ENCODE measurements at regions not wholly inside any gene's neighbourhood (a gene's known extent, or its start where the extent isn't known, plus 50 kb on each side); places are given as distances from the start of the nearest gene placed in this dataset.
"Not testable (repeated sequence)": the region's sequence is repeated elsewhere in the genome, so short reads cannot be mapped to it uniquely, and the experiment has no call there.

DNA sequence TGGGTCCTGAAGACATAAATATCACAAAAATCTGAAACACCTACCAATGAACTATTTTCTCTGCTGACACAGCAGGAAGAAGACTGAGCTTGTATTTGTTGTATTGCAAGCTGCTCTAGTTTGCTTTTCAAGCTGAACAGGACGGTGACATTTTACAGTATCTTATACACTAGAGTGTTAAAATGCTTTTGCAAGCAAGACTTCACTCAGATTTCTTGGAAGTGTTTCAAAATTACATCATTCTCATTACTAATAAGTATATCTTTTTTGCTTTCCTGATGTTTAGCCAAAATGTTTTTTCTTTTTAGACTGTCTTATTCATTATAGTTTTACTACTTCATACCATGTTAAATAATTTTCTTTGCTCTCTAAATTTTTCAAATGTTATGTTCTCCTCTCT is 427.1 kb upstream of the CXADR start:
- intact Hi-C loops (cut with micrococcal nuclease), result no loop called here

DNA sequence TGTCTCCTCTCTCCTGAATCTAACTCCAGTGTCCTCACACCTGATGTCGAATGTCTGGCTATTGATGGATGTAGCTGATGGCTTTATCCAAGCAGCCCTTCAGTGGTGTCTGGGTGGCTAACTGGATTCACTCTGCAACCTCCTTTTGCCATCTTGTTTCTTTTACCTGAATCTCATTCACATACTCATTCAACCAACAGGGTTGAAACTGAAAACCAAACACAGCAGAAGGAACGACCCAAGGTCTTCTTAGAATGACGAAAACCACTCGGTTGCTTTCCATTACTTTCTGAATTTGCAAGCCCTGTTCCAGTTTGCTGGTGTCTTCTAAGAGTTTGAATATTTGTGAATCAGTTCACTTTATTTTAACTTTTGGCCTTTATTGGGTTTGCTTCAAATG is 424.3 kb upstream of the CXADR start:
- intact Hi-C loops (cut with micrococcal nuclease), result no loop called here

DNA sequence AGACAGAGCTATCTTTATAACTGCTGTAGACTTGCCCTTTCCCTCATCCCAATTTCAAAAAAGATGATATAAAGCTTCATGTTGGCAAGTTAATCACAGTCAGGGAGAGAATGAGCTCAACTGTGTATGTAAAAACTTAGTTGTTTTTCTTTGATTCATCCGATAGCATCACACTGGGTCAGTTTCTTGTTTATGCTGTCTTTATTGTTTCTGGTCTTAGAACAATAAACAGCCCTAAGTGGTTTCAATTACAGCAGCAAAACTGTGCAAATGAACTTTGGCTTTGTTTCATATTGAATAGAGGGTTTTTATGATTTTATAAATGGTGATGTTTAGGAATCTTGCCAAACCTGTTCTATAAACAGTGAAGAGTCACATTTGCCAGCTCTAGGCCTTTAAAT is 423.8 kb upstream of the CXADR start:
- intact Hi-C loops (cut with micrococcal nuclease), result no loop called here

DNA sequence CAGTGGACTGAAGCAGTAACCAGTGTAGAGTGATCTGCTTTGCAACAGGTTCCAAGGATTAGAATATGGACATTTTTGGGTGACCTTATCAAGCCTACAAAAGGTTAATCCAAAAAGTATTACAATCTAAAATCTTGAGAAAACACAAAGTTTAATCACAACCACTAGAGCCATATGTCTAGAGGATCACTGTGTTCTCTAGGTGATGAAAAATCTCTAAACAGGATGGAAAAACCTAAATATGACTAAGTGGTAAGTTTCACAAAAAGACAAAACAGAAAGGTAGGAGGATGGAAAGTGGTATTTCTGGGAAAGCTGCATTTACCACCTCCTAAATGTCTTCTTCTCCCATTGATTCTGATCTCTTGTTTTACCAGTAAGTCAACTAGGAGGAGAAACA is 411.1 kb upstream of the CXADR start:
- intact Hi-C loops (cut with micrococcal nuclease), result no loop called here

DNA sequence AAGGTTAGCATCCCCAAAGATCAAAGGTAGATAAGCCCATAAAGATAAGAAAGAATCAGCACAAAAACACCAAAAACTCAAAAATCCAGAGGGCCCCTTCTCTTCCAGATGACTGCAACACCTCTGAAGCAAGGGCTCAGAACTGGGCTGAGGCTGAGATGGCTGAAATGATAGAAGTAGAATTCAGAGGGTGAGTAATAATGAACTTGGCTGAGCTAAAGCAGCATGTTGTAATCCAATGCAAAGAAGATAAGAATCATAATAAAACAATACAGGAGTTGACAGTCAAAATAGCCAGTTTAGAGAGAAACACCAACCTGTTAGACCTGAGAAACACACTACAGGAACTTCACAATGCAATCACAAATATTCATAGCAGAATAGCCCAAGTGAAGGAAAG is 406.9 kb upstream of the CXADR start:
- intact Hi-C loops (cut with micrococcal nuclease), result no loop called here

DNA sequence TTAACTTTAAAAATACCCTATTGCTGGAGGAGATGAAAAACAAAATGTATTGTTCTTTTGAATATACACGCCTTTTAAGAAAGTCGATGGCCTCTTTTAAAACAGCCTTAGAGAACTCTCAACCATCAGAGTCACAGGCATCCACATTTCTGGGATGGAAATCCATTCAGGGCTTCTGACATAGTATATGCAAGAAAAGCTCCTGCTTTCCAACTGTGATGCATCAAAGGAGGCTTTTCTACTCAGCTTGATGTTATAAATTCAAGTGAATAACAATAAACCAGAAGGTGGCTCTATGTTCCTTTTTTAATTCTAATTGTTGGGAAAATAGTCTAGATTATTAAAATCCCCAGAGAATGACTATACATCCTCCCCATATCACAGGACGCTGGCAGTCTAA is 398.8 kb upstream of the CXADR start:
- intact Hi-C loops (cut with micrococcal nuclease), result no loop called here

DNA sequence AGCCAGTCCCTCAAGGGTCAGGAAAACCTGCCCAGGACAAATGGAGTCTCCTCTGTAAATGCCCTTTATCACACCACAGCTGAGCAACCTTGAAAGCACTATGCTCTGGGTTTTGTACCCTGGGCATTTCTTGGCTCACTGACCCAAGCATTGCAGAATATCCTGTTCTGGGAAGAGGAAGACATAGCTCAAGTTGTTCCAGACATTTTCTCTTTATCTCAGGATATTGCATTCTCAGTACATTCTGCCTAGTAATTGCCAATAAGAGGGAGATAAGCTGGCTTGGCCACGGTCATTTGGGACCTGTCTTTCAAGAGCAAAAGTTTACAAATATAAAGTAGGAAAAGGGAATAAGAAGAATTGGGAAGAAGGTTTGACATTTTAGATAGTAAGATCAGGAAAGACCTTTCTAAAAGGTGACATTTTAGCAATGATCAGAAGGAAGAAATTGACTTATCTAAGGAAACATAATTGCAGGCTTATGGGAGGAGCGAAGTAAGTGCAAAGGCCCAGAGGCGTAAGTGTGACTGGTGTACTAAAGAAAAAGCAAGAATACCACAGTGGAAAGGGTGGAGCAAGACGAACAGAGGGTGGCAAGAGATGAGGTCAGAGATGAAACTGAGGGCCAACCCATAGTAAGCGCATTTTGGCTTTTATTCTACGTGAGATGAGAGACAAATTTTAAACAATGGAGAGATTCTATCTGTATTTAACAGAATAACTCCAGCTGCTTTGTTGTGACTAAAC is 394.0 kb upstream of the CXADR start:
- intact Hi-C loops (cut with micrococcal nuclease), result no loop called here

DNA sequence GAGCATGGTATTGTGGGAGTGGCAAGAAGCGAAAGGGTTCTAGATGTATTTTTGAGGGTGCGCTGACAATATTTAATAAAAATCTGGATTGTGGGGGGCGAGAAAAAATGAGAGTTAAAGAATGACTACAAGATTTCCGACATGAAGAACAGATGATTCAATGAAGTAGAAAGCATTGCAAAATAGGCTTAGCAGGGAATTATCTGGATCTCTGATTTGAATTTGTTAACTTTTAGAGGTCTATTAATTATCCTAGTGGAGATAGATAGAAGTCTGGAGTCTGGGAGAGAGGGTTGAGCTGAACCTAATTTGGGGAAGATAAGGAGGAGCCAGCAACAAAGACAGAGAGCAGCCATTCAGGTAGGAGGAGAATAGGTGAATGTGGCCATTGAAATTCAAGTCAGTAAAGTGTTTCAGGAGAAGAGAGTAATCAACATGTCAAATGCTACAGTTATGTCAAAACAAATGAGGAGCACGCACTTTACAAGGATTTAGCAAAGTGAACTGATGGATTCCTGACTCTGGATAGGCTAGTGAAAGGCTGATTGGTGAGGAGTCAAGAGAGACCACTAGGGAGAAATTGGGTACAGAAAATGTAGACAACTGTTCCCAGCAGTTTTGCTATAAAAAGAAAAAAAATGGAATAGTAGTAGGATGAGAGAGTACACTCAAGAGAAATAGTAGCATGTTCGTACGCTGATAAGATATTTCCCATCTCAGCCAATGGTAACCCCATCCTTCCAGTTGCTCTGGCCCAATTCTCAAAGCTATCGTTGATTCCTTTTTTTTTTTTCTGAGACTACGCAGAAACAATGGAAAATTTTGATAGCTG is 393.2 kb upstream of the CXADR start:
- intact Hi-C loops (cut with micrococcal nuclease), result no loop called here

DNA sequence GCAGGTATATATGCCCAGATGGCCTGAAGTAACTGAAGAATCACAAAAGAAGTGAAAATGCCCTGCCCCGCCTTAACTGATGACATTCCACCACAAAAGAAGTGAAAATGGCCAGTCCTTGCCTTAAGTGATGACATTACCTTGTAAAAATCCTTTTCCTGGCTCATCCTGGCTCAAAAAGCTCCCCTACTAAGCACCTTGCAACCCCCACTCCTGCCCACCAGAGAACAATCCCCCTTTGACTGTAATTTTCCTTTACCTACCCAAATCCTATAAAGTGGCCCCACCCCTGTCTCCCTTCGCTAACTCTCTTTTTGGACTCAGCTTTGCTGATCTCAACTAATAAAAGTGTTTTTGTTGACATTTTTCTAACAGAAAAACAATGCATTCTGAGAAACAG is 385.4 kb upstream of the CXADR start:
- intact Hi-C loops (cut with micrococcal nuclease), result not testable (repeated sequence)

DNA sequence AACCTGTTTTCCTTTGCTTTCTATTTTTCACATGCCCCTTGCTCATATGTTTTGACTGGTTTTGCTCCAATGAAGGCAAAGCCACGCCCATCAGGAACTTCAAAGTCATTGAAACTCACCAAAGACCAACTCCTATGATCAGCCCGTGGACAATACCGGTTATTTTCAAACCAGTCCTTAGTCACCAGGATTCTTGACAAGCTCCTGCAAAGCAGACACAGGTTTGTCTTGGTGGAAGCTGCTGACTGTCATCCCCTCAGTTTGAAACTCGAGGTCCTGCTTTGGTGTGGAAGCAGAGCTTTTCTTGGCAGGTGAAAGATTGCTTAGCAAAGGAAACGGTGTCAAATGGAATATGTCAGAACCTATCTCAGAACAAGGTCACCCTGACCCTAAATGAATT is 384.7 kb upstream of the CXADR start:
- intact Hi-C loops (cut with micrococcal nuclease), result no loop called here

DNA sequence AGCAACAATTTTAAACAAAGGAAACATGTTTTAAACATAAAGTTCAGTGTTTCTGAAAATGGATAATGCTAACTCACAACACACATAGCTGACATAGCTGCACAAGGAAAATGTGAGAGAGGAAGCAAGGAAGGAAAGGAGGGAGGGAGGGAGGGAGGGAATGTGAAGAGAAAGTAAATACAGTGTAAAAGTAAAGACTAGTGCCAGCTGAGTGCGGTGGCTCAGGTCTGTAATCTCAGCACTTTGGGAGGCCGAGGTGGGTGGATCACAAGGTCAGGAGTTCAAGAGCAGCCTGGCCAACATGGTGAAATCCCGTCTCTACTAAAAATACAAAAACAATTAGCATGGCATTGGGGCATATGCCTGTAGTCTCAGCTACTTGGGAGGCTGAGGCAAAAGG is 373.7 kb upstream of the CXADR start:
- intact Hi-C loops (cut with micrococcal nuclease), result not testable (repeated sequence)

DNA sequence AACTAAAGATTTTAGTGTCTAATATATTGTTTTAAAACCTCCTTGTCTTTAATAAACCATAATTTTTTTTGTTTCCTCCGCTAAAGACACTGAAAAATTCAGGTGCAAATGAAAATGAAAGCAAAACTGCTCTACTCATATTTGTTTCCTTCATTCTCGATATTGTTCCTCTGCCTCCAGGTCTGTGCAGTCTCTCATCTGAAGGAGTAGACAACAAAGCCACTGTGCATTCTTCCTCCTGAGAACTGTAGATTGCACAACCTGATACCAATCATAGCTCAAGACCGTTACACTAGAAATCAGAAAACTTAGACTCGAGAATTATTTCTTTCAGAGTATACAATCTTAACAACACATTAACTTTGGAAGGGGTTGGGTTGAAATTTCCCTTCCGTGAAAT is 373.1 kb upstream of the CXADR start:
- intact Hi-C loops (cut with micrococcal nuclease), result no loop called here

DNA sequence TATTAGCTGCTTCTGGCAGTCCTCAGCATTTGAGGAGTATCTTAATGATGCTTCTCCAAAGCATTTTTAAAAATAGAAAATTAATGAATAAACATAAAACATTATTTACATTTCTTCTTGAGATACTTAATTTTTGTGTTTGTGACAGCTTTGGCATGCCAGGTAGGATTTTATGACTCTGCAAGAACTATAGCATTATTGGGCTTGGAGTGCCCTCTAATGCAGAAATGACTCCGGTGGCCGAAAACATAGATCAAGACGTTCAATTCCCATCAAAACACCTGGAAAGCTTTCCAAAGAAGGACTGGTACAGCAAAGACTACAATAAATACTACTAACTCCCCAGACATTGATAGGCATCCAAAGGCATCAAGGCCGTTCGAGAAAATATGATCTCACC is 366.4 kb upstream of the CXADR start:
- intact Hi-C loops (cut with micrococcal nuclease), result no loop called here

DNA sequence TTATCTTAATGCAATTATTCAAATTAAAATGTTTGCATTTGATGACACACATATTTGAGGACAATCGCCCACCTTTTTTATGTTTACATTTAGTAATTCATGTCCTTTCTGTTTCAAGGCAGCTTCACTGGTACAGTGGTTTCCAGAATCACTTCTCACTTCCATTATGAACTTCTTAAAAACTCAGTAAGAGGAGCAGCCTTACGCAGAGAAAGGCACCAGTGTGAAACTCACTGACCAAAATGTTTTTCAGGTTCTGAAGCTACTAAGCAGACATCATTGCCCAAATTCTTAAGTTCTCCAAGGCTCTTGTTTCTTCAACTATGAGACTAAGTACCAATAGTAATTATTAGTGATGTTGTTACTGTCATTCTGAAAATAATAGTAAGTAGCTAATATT is 353.1 kb upstream of the CXADR start:
- intact Hi-C loops (cut with micrococcal nuclease), result loop anchor here (5.0 kb wide), 1 partner anchor 107 kb away; no protein-coding TSS in a partner anchor

DNA sequence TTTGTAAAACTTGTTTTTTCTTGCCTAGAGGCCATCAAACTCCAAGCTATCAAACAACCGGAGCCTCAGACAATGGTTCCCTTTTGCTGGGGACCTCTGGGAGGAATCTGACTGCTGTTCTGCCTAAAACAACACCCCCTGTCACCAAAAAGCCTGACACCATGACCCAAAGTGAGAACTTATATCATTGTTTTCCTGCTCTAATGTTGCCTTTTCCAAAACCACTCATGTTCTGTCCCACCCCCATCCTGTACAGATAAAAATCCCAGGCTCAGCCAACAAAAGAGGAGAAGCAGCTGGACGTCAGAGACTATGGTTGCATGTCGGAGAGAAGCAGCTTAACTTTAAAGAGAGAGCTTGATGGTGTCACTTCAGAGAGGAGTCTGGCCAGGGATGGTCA is 327.2 kb upstream of the CXADR start:
- intact Hi-C loops (cut with micrococcal nuclease), result no loop called here

DNA sequence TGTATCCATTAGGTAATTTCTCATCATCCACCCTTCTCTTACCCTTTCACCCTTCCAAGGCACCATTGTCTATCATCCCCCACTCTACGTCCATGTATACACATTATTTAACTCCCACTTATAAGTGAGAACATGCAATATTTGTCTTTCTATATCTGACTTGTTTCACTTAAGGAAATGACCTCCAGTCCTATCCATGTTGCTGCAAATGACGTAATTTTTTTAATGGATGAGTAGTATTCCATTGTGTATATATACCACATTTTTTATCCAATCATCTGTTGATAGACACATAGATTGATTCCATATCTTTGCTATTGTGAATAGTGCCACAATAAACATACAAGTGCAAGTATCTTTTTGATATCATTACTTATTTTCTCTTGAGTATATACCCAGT is 322.9 kb upstream of the CXADR start:
- intact Hi-C loops (cut with micrococcal nuclease), result no loop called here

DNA sequence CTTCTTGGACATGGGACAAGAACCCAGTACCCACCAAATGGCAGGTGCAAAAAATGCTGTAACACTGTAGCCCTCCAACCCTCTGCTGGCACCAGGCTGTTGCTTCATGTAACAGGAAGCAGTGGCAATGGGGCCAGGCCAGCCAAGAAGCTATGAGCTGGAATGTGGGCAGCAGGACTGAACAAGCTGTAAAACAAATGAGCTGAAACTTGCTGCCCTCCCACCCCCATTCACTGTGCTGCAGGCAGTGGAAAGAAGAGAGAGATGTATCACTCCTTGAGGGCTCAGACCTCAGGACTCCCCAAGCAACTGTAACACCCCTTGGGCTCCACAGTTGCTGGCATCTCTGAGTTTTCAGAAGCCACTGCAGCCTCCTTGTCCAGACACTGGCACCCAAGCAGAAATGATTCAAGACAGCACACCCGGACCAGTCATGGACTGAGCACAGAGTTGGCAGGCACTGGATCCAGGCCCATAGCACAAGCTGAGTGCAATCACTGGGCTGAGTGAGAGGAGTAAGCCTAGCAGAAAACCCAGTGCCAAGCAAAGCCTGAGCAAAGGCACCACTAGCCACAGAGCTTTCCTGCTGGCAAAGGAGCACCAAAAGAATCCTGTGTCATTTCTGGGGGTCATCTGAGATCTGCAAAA is 321.4 kb upstream of the CXADR start:
- intact Hi-C loops (cut with micrococcal nuclease), result no loop called here

DNA sequence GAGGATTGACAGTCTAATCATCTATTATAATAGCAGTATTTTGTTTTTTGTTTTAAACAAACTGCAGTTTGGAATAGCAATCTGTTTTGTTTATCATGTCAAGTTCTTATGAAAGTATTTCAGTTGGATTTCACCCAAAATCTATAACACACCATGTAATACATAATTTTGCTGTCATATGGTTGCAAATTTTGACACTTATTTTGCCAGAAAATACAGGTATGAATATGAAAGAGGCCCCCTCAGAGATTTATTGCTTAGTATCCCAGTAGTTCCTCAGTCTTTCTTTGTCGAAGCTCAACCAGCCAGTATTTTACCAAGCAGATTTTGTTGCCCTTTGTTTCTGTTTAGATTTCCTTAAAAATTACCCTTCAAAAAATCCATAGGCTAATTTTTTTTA is 317.5 kb upstream of the CXADR start:
- intact Hi-C loops (cut with micrococcal nuclease), result no loop called here

DNA sequence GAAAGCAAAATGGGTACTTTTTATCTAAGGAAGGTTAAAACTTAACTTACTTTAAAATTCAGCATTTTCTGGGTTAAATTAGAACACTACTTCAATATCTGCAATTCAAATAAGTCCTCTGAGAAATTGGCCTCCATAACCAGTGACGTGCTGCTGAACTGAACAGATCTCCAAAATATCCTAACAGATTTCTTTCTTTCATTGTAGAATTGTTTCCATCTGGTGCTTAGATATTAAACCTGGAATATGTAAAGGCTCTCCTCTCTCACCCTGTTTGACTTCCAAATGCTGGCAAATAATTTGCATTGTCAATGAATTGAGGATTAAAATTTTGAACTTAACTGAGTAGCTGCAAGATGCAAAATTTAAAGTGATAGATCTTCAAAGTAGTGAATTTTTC is 316.9 kb upstream of the CXADR start:
- intact Hi-C loops (cut with micrococcal nuclease), result no loop called here

DNA sequence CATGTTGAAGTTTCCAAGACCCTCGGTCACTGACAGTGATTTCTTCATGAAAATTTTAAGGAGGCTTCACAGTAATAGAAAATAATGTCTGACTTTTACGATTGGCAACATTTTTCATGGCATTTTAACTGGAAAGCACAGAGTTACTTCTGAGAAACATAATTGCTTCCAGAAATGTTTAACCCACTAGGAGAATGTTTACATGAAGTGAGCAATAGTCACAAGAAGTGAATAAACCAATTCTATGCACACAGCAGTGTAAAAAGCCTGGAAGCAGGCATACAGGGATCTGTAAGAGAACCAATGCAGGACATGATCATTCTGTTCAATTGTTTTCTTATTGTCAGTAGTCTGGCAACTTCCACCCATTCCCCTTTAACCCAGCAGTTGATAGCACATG is 316.2 kb upstream of the CXADR start:
- intact Hi-C loops (cut with micrococcal nuclease), result no loop called here

DNA sequence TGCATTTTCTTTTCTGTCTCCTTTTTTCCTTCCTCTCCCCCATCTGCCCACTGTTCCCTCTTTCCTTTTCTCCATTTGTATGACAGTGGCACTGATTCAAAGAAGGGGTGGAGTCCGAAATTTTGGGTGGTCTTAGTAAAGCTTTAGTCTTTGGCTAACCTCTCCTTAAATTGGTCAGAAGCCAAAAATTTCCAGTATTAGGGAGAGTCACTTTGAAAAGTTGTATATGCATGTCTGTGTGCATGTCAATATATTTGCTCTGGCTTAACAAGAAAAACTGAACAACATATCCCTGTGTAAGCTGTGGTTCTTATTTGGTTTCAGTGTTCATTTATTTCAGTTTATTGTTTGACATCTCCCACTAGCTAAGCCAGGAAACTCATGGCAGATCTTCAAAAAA is 314.8 kb upstream of the CXADR start:
- intact Hi-C loops (cut with micrococcal nuclease), result no loop called here

DNA sequence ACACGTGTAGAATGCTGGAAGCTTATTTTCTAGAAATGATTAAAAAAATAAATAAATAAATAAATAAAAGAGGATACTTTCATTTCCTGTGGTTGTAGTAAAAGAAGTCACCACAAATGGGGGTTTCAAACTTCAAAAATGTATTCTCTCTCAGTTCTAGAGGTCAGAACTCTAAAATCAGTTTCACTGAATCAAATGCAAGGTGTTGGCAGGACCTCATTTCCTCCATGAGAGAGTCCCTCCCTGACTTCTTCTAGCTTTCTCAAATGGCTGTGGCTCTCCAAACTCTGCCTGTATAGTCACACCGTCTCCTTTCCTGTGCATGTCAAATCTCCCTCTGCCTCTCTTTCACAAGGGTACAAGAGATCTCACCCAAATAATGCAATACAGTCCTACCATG is 312.6 kb upstream of the CXADR start:
- intact Hi-C loops (cut with micrococcal nuclease), result no loop called here

Measured in T-helper 2 cell treated with Interferon-gamma antibody and Interleukin-4, amounts not matched to agents 100 ng/mL and 5 ng/mL, for 36 hours (primary cell).